WI38 (cell line): ENCODE measurements at regions not wholly inside any gene's neighbourhood (a gene's known extent, or its start where the extent isn't known, plus 50 kb on each side); places are given as distances from the start of the nearest gene placed in this dataset.

Experiments
- H3K4me3 ChIP-seq: 2 replicates; pipeline ENCODE4 v1.5.1; 2011; ENCODE audit warnings: low read depth, mild to moderate bottlenecking, control low read depth, low read length
- TF ChIP-seq, protein P1 (sequence below): IDR thresholded peaks from 2 replicates; pipeline ENCODE4 v1.5.1; 2012; ENCODE audit warnings: low read depth, mild to moderate bottlenecking, control low read depth, low read length

- H3K4me3 ChIP-seq, result no peak overlapping the region
- TF ChIP-seq, protein P1, sequence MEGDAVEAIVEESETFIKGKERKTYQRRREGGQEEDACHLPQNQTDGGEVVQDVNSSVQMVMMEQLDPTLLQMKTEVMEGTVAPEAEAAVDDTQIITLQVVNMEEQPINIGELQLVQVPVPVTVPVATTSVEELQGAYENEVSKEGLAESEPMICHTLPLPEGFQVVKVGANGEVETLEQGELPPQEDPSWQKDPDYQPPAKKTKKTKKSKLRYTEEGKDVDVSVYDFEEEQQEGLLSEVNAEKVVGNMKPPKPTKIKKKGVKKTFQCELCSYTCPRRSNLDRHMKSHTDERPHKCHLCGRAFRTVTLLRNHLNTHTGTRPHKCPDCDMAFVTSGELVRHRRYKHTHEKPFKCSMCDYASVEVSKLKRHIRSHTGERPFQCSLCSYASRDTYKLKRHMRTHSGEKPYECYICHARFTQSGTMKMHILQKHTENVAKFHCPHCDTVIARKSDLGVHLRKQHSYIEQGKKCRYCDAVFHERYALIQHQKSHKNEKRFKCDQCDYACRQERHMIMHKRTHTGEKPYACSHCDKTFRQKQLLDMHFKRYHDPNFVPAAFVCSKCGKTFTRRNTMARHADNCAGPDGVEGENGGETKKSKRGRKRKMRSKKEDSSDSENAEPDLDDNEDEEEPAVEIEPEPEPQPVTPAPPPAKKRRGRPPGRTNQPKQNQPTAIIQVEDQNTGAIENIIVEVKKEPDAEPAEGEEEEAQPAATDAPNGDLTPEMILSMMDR, result no peak
Measured at GRCh38 chr5:107320376-107320775, 350.4 kb downstream of the EFNA5 start.

GRCh38 chr5:107319901-107320300 is 350.8 kb downstream of the EFNA5 start:
- TF ChIP-seq, protein P1, result no peak
- no peak overlapping the region for H3K4me3 ChIP-seq

GRCh38 chr5:107314330-107314729 is 356.4 kb downstream of the EFNA5 start:
- TF ChIP-seq, protein P1, result no peak
- no peak overlapping the region for H3K4me3 ChIP-seq

GRCh38 chr5:107313921-107314320 is 356.8 kb downstream of the EFNA5 start:
- TF ChIP-seq, protein P1, result no peak
- H3K4me3 ChIP-seq, result no peak overlapping the region

- TF ChIP-seq, protein P1, result no peak
- no peak overlapping the region for H3K4me3 ChIP-seq
Measured at GRCh38 chr5:107313098-107313497, 357.6 kb downstream of the EFNA5 start.

DNA sequence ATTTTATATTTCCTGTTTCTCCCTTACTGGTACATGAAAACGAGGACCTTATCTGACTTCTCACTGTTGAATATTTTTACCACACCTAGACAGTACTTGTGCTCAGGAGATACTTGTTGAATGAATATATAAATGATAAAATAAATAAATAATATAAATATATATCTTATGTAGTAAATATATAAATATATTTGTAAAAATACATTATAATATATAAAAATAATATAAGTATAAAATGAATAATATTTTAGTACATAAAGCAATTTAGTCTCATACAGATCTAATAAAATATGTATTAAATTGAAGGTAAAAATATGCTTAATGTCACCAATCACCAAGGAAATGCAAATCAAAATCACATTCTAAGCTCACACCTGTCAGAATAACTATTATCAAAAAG is 360.6 kb downstream of the EFNA5 start:
- TF ChIP-seq, protein P1, result no peak
- no peak overlapping the region for H3K4me3 ChIP-seq

GRCh38 chr5:107306594-107306993 is 364.1 kb downstream of the EFNA5 start:
- TF ChIP-seq, protein P1, result no peak
- H3K4me3 ChIP-seq, result no peak overlapping the region
